ENCODE measurements at regions not wholly inside any gene's neighbourhood (a gene's known extent, or its start where the extent isn't known, plus 50 kb on each side); places are given as distances from the start of the nearest gene placed in this dataset.
"Not testable (repeated sequence)": the region's sequence is repeated elsewhere in the genome, so short reads cannot be mapped to it uniquely, and the experiment has no call there.

GRCh38 chrX:879756-880698 is 249.4 kb downstream of the SHOX start:
- not testable (repeated sequence) for DNase-seq

- peak; percentile 70 for DNase-seq
Measured at GRCh38 chrX:874061-874460, 243.5 kb downstream of the SHOX start.

- no peak for DNase-seq
Measured at GRCh38 chrX:873016-873415, 242.4 kb downstream of the SHOX start.

GRCh38 chrX:872090-872489 is 241.5 kb downstream of the SHOX start:
- no peak for DNase-seq

- no peak for DNase-seq
Measured at GRCh38 chrX:871626-872025, 241.0 kb downstream of the SHOX start.

GRCh38 chrX:867966-868647 is 237.5 kb downstream of the SHOX start:
- DNase-seq: no peak

GRCh38 chrX:867502-867901 is 236.9 kb downstream of the SHOX start:
- no peak for DNase-seq

GRCh38 chrX:866441-866990 is 235.9 kb downstream of the SHOX start:
- DNase-seq: no peak

- no peak for DNase-seq
Measured at GRCh38 chrX:865422-865821, 234.8 kb downstream of the SHOX start.

- no peak for DNase-seq
Measured at GRCh38 chrX:861921-862320, 231.3 kb downstream of the SHOX start.

- DNase-seq: no peak
Measured at GRCh38 chrX:861340-861890, 230.8 kb downstream of the SHOX start.

- DNase-seq: no peak
Measured at GRCh38 chrX:859329-859728, 228.7 kb downstream of the SHOX start.

- no peak for DNase-seq
Measured at GRCh38 chrX:858542-859078, 228.0 kb downstream of the SHOX start.

- no peak for DNase-seq
Measured at GRCh38 chrX:857376-857775, 226.8 kb downstream of the SHOX start.

GRCh38 chrX:856566-857290 is 226.1 kb downstream of the SHOX start:
- no peak for DNase-seq

GRCh38 chrX:853304-853703 is 222.7 kb downstream of the SHOX start:
- DNase-seq: no peak

GRCh38 chrX:850471-850916 is 219.9 kb downstream of the SHOX start:
- DNase-seq: peak; percentile 28

- no peak for DNase-seq
Measured at GRCh38 chrX:848386-848785, 217.8 kb downstream of the SHOX start.

GRCh38 chrX:843306-843705 is 212.7 kb downstream of the SHOX start:
- DNase-seq: no peak

GRCh38 chrX:840556-840955 is 210.0 kb downstream of the SHOX start:
- DNase-seq: no peak

GRCh38 chrX:838666-839065 is 208.1 kb downstream of the SHOX start:
- not testable (repeated sequence) for DNase-seq

GRCh38 chrX:835857-836256 is 205.3 kb downstream of the SHOX start:
- DNase-seq: not testable (repeated sequence)

All from eye (tissue), 1 donor.